ENCODE measurements at regions not wholly inside any gene's neighbourhood (a gene's known extent, or its start where the extent isn't known, plus 50 kb on each side); places are given as distances from the start of the nearest gene placed in this dataset.

DNA sequence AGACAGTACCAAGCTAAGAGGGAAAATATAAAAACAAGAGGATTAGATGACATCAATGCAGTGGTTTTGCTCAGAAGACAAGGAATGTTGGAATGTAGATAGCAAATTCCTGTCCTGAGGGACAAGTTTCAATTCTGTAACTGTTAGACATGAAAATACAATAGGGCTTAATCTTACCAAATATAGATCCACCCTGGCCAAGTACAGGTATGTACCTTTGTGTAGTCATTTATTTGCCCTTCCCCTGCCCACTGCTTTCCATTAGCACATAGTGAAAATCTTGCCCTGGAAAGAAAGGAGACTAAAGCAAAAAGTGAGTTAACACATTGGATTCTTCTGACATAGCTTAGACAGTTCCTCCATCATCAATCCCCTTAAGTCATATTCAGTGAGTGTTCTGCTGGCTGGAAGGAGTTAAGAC, 389.0 kb upstream of the THBS1 start:
- no peak for DNase-seq (ENCODE audit: low read depth, low spot score)
- no peaks in the 10 kb centered on the region for H3K36me3 ChIP-seq (ENCODE audit: insufficient read depth, insufficient read length, low read length)

DNA sequence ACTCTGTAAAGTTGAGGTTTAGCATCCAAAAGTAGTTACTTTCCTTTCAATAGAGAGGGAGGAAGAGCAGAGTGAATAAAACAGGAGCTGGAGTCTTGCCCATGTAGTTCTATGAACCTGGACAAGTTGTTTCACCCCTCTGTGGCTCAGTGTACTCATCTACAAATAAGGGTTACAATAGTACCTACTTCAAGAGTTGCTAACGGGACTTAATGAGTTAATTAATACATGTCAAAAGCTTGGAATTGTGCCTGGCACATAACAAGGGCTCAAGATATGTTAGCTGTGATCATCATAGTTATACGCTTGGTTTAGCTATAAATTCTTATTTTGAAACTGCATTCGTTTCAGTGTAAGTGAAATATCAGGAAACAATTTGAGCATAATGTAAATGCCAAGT, 388.5 kb upstream of the THBS1 start:
- Histone ChIP-seq H3K9ac (ENCODE audit: insufficient read length, low read depth) (no peak overlapping the region), H3K4me3 (ENCODE audit: insufficient read length, low read depth) (no peak overlapping the region), H3K4me1 (ENCODE audit: insufficient read depth, insufficient read length) (no peaks in the 10 kb centered on the region), H3K36me3 (ENCODE audit: insufficient read depth, insufficient read length, low read length) (no peaks in the 10 kb centered on the region), H3K9me3 (ENCODE audit: insufficient read depth, low read length) (no peaks in the 10 kb centered on the region), H3K27me3 (ENCODE audit: insufficient read depth, insufficient read length) (no peaks in the 10 kb centered on the region)
- no peak for TF ChIP-seq YY1 (IDR thresholded peaks at IDR 0.05; ENCODE audit: insufficient read depth, insufficient read length)
- no peak; the same call in 1 of the 2 replicates for TF ChIP-seq ZNF274 (IDR thresholded peaks at IDR 0.05; ENCODE audit: low read depth, low read length)
- TF ChIP-seq SUZ12 (IDR thresholded peaks at IDR 0.05; ENCODE audit: extremely low read depth, insufficient read depth, insufficient read length), result no peak
- no peak for DNase-seq (ENCODE audit: low read depth, low spot score)

More for the DNA sequence above, 389.0 kb upstream of the THBS1 start:
- H3K4me3 ChIP-seq (ENCODE audit: insufficient read length, low read depth), result no peak overlapping the region
- no peaks in the 10 kb centered on the region for H3K9me3 ChIP-seq (ENCODE audit: insufficient read depth, low read length)
- TF ChIP-seq ZNF274 (IDR thresholded peaks at IDR 0.05; ENCODE audit: low read depth, low read length) (no peak), SUZ12 (IDR thresholded peaks at IDR 0.05; ENCODE audit: extremely low read depth, insufficient read depth, insufficient read length) (no peak), YY1 (IDR thresholded peaks at IDR 0.05; ENCODE audit: insufficient read depth, insufficient read length) (no peak)
- no peaks in the 10 kb centered on the region for H3K4me1 ChIP-seq (ENCODE audit: insufficient read depth, insufficient read length)
- H3K27me3 ChIP-seq (ENCODE audit: insufficient read depth, insufficient read length), result no peaks in the 10 kb centered on the region
- no peak overlapping the region for H3K9ac ChIP-seq (ENCODE audit: insufficient read length, low read depth)

DNA sequence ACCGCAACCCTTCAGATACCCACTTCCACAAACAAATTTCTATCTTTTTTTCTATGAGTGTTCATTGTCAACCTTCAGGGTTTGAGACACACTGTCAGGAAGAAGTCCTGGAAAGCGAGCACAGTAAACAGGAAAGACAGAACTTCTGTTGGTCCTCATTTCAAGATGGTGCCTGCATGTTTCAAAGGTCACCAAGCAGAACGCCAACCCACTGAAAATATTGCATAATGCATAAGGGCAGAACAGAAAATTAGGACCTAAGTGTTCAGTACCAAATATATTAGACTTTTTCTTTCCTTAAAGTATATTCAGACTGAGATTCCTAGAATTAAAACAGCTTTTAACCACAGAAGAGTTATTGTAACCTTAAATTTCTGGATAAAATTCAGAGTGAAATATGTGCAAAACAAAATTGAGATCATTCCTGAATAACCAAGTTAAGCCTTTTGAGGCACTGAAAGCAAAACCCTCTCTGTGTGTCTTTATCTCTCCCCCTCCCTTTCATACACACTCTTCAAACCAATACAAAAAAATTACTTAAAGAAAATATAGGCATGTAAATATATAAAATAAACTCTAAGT, 387.8 kb upstream of the THBS1 start:
- no peaks in the 10 kb centered on the region for H3K36me3 ChIP-seq (ENCODE audit: insufficient read depth, insufficient read length, low read length)
- DNase-seq (ENCODE audit: low read depth, low spot score), result no peak
- H3K27me3 ChIP-seq (ENCODE audit: insufficient read depth, insufficient read length), result no peaks in the 10 kb centered on the region
- no peak overlapping the region for H3K4me3 ChIP-seq (ENCODE audit: insufficient read length, low read depth)
- no peaks in the 10 kb centered on the region for H3K9me3 ChIP-seq (ENCODE audit: insufficient read depth, low read length)
- H3K9ac ChIP-seq (ENCODE audit: insufficient read length, low read depth), result no peak overlapping the region
- H3K4me1 ChIP-seq (ENCODE audit: insufficient read depth, insufficient read length), result no peaks in the 10 kb centered on the region
- no peak for TF ChIP-seq YY1 (IDR thresholded peaks at IDR 0.05; ENCODE audit: insufficient read depth, insufficient read length)
- TF ChIP-seq ZNF274 (IDR thresholded peaks at IDR 0.05; ENCODE audit: low read depth, low read length), result no peak; the same call in 1 of the 2 replicates
- no peak for TF ChIP-seq SUZ12 (IDR thresholded peaks at IDR 0.05; ENCODE audit: extremely low read depth, insufficient read depth, insufficient read length)

GRCh38 chr15:39193611-39194010, 387.3 kb upstream of the THBS1 start:
- no peaks in the 10 kb centered on the region for H3K36me3 ChIP-seq (ENCODE audit: insufficient read depth, insufficient read length, low read length)
- TF ChIP-seq SUZ12 (IDR thresholded peaks at IDR 0.05; ENCODE audit: extremely low read depth, insufficient read depth, insufficient read length) (no peak), ZNF274 (IDR thresholded peaks at IDR 0.05; ENCODE audit: low read depth, low read length) (no peak), YY1 (IDR thresholded peaks at IDR 0.05; ENCODE audit: insufficient read depth, insufficient read length) (no peak)
- no peak overlapping the region for H3K4me3 ChIP-seq (ENCODE audit: insufficient read length, low read depth)
- no peaks in the 10 kb centered on the region for H3K9me3 ChIP-seq (ENCODE audit: insufficient read depth, low read length)
- no peak for DNase-seq (ENCODE audit: low read depth, low spot score)
- H3K27me3 ChIP-seq (ENCODE audit: insufficient read depth, insufficient read length), result no peaks in the 10 kb centered on the region
- H3K4me1 ChIP-seq (ENCODE audit: insufficient read depth, insufficient read length), result no peaks in the 10 kb centered on the region
- H3K9ac ChIP-seq (ENCODE audit: insufficient read length, low read depth), result no peak overlapping the region

DNA sequence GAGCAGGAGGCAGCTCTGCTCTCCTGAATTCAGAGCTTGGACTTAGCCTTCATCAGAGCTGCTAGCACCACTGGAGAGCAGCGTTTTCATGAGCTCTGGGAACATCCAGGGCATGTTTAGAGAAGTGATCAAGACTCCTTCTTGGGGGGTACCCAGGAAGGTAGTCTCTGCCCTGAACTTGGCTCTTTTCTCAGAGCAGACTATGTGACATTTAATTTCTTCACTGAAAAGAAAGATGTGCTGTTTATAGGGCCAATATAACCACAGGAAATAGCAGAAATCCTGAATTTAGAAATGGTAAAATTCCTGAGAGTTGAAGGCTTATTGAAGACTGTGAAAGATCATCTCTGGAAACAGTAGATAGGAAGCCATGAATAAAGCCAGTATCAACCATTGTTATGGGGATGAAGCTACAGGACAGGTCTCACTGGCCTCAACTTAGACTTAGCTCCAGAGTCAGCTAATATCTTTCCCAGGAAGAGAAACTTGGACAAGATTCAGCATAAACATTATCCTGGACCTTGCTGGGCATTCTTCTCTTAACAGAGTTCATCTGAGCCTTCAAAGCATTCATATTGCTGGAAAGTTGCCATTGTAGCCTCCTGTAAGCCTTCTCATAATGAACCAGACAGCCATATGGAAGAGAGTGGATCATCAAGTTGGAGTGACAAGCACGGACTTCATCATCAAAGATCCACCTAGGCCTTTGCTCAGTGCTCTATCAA, 386.6 kb upstream of the THBS1 start:
- no peak for DNase-seq (ENCODE audit: low read depth, low spot score)
- Histone ChIP-seq H3K4me1 (ENCODE audit: insufficient read depth, insufficient read length) (no peaks in the 10 kb centered on the region), H3K4me3 (ENCODE audit: insufficient read length, low read depth) (no peak overlapping the region), H3K36me3 (ENCODE audit: insufficient read depth, insufficient read length, low read length) (no peaks in the 10 kb centered on the region), H3K9me3 (ENCODE audit: insufficient read depth, low read length) (no peaks in the 10 kb centered on the region), H3K9ac (ENCODE audit: insufficient read length, low read depth) (no peak overlapping the region), H3K27me3 (ENCODE audit: insufficient read depth, insufficient read length) (no peaks in the 10 kb centered on the region)
- TF ChIP-seq YY1 (IDR thresholded peaks at IDR 0.05; ENCODE audit: insufficient read depth, insufficient read length) (no peak), SUZ12 (IDR thresholded peaks at IDR 0.05; ENCODE audit: extremely low read depth, insufficient read depth, insufficient read length) (no peak), ZNF274 (IDR thresholded peaks at IDR 0.05; ENCODE audit: low read depth, low read length) (no peak)

DNA sequence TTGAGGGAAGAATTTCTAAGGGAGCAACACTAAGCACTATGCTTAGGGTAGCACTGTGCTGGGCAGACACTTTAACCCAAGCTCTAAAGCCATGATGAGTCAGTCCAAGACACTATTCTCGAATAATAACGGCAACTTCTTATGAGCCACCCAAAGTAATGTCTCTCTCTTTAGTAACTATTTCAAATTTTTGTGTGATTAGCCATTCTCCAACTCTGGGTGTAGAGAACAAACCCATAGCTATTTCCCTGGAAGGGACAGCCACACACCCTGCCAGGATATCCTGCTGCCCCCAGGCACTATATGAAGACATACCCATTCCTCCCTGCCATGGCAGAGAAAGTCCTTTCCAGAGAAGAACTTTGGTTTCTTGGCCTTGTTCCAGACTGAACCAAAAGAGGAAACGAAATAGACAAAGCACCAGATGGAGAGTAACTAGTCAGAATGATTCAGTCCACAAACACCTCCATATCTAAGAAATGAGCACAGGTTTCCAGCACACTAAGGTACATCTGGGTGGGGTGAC, 384.9 kb upstream of the THBS1 start:
- H3K9me3 ChIP-seq (ENCODE audit: insufficient read depth, low read length), result no peaks in the 10 kb centered on the region
- DNase-seq (ENCODE audit: low read depth, low spot score), result no peak
- H3K4me3 ChIP-seq (ENCODE audit: insufficient read length, low read depth), result no peak overlapping the region
- no peaks in the 10 kb centered on the region for H3K4me1 ChIP-seq (ENCODE audit: insufficient read depth, insufficient read length)
- H3K9ac ChIP-seq (ENCODE audit: insufficient read length, low read depth), result no peak overlapping the region
- no peaks in the 10 kb centered on the region for H3K36me3 ChIP-seq (ENCODE audit: insufficient read depth, insufficient read length, low read length)
- TF ChIP-seq SUZ12 (IDR thresholded peaks at IDR 0.05; ENCODE audit: extremely low read depth, insufficient read depth, insufficient read length) (no peak), YY1 (IDR thresholded peaks at IDR 0.05; ENCODE audit: insufficient read depth, insufficient read length) (no peak), ZNF274 (IDR thresholded peaks at IDR 0.05; ENCODE audit: low read depth, low read length) (no peak)
- no peaks in the 10 kb centered on the region for H3K27me3 ChIP-seq (ENCODE audit: insufficient read depth, insufficient read length)
